Ectodermal cell (in vitro differentiated cells): ENCODE measurements at regions not wholly inside any gene's neighbourhood (a gene's known extent, or its start where the extent isn't known, plus 50 kb on each side); places are given as distances from the start of the nearest gene placed in this dataset.
"Not testable (repeated sequence)": the region's sequence is repeated elsewhere in the genome, so short reads cannot be mapped to it uniquely, and the experiment has no call there.

Experiments used
- H3K27ac ChIP-seq: 2 replicates; pipeline ENCODE4 v1.7.0; 2013; ENCODE audit warnings: mild to moderate bottlenecking, low read depth, low read length; ENCODE audit not compliant: insufficient read depth, poor library complexity, severe bottlenecking
- H3K27me3 ChIP-seq: 2 replicates; pipeline ENCODE4 v1.7.0; 2013; ENCODE audit warnings: mild to moderate bottlenecking, low read length; ENCODE audit not compliant: insufficient read depth, control insufficient read depth, poor library complexity, severe bottlenecking
- H3K36me3 ChIP-seq: one replicate; pipeline ENCODE4 v1.7.0; 2013; ENCODE audit warnings: low read length; ENCODE audit not compliant: control insufficient read depth, insufficient read depth
- H3K4me1 ChIP-seq: one replicate; pipeline ENCODE4 v1.7.0; 2013; ENCODE audit warnings: low read length; ENCODE audit not compliant: control insufficient read depth, insufficient read depth
- H3K4me3 ChIP-seq: 2 replicates; pipeline ENCODE4 v1.7.0; 2013; ENCODE audit warnings: low read depth, low read length, control low read depth; ENCODE audit not compliant: insufficient read depth
- H3K9me3 ChIP-seq: 2 replicates; pipeline ENCODE4 v1.7.0; 2013; ENCODE audit warnings: mild to moderate bottlenecking, low read length, moderate library complexity; ENCODE audit not compliant: control insufficient read depth
- WGBS, 2 experiments: methylation state at CpG; one replicate each; pipeline ENCODE4 v1.1.7; 2013; ENCODE audit warnings: missing lambda C conversion rate in 2 of 2; 5-methylcytosine and 5-hydroxymethylcytosine counted together

DNA sequence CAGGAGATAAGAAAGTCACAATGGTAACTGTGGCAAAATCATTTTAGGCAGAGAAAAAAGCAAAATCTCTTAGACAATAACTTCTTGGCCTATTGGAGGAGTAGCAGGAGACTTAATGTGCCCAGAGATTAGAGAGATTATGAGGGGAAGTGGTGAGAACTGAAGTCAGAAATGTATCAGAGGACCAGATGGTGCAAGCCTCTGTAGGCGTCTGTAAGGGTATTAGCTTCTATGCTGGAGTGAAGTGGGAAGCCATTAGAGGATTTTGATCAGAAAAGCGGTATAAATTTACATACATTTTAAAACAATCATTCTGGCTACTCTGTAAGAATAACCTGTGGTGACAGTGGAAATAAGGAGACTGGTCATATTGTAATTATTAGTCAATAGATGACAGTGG, 236.7 kb downstream of the FAT4 start:
- H3K4me1 ChIP-seq, result no peaks in the 10 kb centered on the region
- 88 to 94% methylated on average over 1 to 2 of the region's 2 CpGs for WGBS, 2 experiments
- H3K36me3 ChIP-seq, result no peaks in the 10 kb centered on the region
- no peaks in the 10 kb centered on the region for H3K27me3 ChIP-seq
- H3K27ac ChIP-seq, result no peak overlapping the region
- no peak overlapping the region for H3K4me3 ChIP-seq
- H3K9me3 ChIP-seq, result peaks cover 4% of the 10 kb centered on the region

DNA sequence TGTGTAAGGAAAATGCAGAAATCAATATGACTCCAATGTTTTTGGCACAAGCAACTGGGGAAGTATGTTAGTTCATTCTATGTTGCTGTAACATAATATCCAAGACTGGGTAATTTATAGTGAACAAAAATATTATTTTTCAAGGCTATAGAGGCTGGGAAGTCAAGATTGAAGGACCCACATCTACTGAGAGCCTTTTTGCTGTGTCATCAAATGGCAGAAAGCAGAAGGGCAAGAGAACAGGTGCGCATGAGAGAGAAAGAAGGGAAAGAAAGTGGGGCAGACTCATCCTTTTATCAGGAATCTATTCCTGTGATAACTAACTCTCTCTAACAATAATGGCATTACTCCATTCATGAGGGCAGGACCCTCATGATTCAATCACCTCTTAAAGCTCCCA, 237.2 kb downstream of the FAT4 start:
- Histone ChIP-seq H3K4me1 (no peaks in the 10 kb centered on the region), H3K9me3 (peaks cover under 1% of the 10 kb centered on the region), H3K4me3 (no peak overlapping the region), H3K27me3 (no peaks in the 10 kb centered on the region), H3K36me3 (no peaks in the 10 kb centered on the region), H3K27ac (no peak overlapping the region)
- WGBS, 2 experiments, result 91 to 100% methylated on average over 1 of the region's 1 CpG

DNA sequence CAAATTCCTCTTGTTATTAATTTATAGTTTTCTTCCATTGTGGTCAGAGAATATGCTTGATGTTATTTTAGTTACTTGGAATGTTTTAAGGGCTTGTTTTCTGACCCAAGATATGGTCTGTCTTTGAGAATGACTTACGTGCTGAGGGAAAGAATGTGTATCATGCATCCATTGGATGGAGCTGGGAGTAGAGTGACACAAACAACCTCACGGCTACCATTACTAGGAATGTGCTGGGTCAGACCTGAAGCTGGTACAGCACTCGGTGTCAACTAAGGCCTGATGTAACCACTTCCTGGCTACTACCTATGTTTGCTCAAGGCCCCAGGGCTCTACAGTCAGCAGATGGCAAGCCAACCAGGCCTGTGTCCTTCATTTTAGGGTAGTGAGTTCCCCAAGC, 257.8 kb downstream of the FAT4 start:
- H3K27ac ChIP-seq, result no peak overlapping the region
- H3K4me3 ChIP-seq, result no peak overlapping the region
- H3K9me3 ChIP-seq, result no peaks in the 10 kb centered on the region
- no peaks in the 10 kb centered on the region for H3K36me3 ChIP-seq
- 92% methylated on average over 3 of the region's 3 CpGs for WGBS, 2 experiments
- no peaks in the 10 kb centered on the region for H3K4me1 ChIP-seq
- no peaks in the 10 kb centered on the region for H3K27me3 ChIP-seq

DNA sequence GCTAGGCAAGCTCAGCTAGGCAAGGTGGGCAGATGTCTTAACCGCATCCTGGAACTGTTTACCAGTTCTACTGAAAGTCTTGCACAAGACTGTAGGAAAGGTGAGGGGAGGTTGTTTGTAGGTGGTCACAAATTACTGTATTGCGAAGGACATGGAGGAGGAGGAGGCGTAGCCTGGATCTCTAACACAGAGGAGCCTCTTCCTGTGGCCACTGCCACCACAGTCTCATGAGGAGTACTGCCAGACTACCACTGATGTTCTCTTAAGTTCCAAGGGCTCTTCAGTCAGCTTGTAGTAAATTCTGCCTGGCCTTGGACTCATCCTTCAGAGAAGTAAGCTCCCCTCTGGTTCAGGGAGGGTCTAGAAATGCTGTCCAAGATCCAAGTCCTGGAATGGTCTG, 258.6 kb downstream of the FAT4 start:
- H3K27ac ChIP-seq, result no peak overlapping the region
- no peaks in the 10 kb centered on the region for H3K9me3 ChIP-seq
- WGBS, 2 experiments, result 87 to 94% methylated on average over 3 of the region's 3 CpGs
- H3K36me3 ChIP-seq, result no peaks in the 10 kb centered on the region
- no peak overlapping the region for H3K4me3 ChIP-seq
- no peaks in the 10 kb centered on the region for H3K27me3 ChIP-seq
- H3K4me1 ChIP-seq, result no peaks in the 10 kb centered on the region

DNA sequence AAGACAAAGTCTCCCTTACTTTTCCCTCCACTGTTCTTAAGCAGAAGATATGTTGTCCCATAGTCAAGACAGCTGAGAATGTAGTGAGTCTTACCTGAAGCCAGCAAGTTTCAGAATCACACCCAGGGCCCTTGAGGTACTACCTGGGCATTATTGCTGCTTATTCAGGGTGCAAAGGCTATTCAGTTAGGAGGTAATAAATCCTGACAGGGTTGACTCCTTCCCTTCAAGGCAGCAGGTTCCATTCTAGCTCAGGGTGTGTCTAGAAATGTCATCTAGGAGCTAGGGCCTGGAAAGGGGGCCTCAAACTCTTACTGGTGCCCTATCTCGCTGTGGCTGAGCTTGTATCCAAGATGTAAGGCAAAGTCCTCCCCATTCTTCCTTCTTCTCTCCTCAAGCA, 259.0 kb downstream of the FAT4 start:
- WGBS, 2 experiments, result 96 to 100% methylated on average over 1 of the region's 1 CpG
- Histone ChIP-seq H3K4me1 (no peaks in the 10 kb centered on the region), H3K36me3 (no peaks in the 10 kb centered on the region), H3K9me3 (no peaks in the 10 kb centered on the region), H3K4me3 (no peak overlapping the region), H3K27me3 (no peaks in the 10 kb centered on the region), H3K27ac (no peak overlapping the region)

DNA sequence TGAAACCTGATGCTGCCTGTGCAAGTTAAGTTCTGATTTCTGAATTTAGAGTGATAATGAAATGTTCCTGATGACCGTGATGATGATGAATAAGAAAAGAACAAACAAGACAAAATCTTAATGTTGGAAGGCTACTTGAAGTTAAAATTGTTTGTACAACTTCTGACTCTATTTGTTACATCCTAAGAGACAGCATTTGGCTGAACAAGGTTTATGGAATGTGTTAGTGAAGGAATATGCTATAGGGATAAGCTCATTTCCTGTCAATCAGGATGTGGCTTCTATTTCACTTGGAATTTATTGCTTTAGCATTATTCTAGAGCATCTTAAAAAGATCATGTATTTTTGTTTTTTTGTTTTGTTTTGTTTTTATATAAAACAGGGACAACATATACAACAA, 267.5 kb downstream of the FAT4 start:
- H3K36me3 ChIP-seq, result no peaks in the 10 kb centered on the region
- H3K4me1 ChIP-seq, result no peaks in the 10 kb centered on the region
- H3K9me3 ChIP-seq, result no peaks in the 10 kb centered on the region
- no peak overlapping the region for H3K4me3 ChIP-seq
- 88 to 90% methylated on average over 1 of the region's 1 CpG for WGBS, 2 experiments
- H3K27me3 ChIP-seq, result no peaks in the 10 kb centered on the region
- H3K27ac ChIP-seq, result no peak overlapping the region

DNA sequence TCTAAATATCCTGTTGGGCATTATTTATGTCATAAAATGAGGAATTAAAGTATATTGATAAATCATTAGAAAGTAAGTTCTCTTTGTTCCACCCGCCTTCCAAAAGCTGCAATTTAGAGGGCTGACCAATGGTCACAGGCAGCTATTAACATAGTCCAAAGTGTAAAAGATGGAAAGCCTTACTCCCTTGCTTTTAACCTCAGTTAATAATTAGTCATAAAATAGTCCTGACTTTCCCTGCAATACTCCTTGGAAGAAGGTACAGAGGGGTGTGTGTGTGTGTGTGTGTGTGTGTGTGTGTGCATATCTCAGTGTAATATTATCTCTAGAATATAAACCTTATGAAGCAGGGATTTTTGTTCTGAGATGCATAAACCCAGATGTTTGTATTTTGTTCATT, 275.4 kb downstream of the FAT4 start:
- Histone ChIP-seq H3K4me1 (no peaks in the 10 kb centered on the region), H3K27ac (no peak overlapping the region), H3K36me3 (no peaks in the 10 kb centered on the region), H3K4me3 (no peak overlapping the region), H3K9me3 (no peaks in the 10 kb centered on the region), H3K27me3 (no peaks in the 10 kb centered on the region)
- WGBS, 2 experiments, result 100% methylated on average over 1 of the region's 1 CpG

DNA sequence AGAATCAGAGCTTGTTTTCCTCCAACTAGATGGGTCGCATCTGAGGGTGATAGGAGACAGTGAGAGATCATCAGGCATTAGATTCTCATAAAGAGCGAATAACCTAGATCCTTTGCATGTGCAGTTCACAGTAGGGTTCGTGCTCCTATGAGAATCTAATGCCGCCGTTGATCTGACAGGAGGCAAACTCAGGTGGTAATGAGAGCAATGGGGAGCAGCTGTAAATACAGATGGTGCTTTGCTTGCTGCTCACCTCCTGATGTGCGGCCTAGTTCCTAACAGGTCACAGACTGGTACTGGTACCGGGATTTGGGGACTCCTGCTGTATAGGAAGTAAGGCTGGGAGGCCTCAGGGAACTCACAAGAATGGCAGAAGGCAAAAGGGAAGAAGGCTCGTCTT, 276.5 kb downstream of the FAT4 start:
- no peaks in the 10 kb centered on the region for H3K9me3 ChIP-seq
- no peaks in the 10 kb centered on the region for H3K27me3 ChIP-seq
- no peaks in the 10 kb centered on the region for H3K36me3 ChIP-seq
- no peak overlapping the region for H3K27ac ChIP-seq
- no peaks in the 10 kb centered on the region for H3K4me1 ChIP-seq
- WGBS, 2 experiments, result 94% methylated on average over 8 of the region's 8 CpGs
- H3K4me3 ChIP-seq, result no peak overlapping the region

DNA sequence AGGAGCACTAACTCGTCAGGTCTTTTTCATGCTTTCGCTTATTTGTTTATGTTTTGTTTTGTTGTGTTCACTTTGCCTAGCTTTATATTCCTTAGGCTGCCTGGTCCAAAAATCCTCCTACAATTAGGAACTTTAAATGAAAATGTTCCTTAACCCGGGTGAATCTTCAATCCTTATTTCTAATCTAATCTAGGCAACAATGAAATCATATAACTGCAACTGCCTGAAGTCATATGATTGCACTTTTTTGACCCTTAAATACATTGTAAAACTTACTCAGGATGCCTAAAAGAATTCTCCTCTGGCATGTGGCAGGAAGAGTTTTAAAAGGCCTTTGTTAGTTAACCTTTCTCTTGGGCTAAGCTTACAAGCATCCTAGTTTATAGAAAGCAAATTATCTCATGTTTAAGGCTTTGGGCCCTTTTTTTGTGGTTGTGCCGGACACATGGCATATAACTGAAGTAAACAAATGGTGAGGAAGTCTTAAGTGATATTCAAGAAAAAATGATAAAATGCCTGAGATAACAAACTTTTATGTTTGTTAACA, 279.4 kb downstream of the FAT4 start:
- 95 to 96% methylated on average over 3 to 4 of the region's 4 CpGs for WGBS, 2 experiments
- Histone ChIP-seq H3K4me3 (no peak overlapping the region), H3K4me1 (no peaks in the 10 kb centered on the region), H3K36me3 (no peaks in the 10 kb centered on the region), H3K9me3 (no peaks in the 10 kb centered on the region), H3K27me3 (no peaks in the 10 kb centered on the region), H3K27ac (no peak overlapping the region)

DNA sequence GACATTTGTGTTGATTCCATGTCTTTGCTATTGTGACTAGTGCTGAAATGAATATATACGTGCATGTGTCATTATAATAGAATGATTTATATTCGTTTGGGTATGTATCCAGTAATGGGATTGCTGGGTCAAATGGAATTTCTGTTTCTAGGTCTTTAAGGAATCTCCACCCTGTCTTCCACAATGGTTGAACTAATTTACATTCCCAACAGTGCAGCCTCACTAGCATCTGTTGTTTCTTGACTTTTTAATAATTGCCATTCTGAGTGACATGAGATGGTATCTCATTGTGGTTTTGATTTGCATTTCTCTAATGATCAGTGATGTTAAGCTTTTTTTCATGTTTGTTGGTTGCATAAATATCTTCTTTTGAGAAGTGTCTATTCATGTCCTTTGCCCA, 291.2 kb downstream of the FAT4 start:
- not testable (repeated sequence) for H3K27me3 ChIP-seq, H3K9me3 ChIP-seq, H3K27ac ChIP-seq, H3K4me1 ChIP-seq, H3K4me3 ChIP-seq, H3K36me3 ChIP-seq
- 89 to 92% methylated on average over 2 of the region's 2 CpGs for WGBS, 2 experiments
